Type B pancreatic cell (in vitro differentiated cells): ENCODE measurements at regions not wholly inside any gene's neighbourhood (a gene's known extent, or its start where the extent isn't known, plus 50 kb on each side); places are given as distances from the start of the nearest gene placed in this dataset.

ENCODE experiments used
- DNase-seq: peaks from one replicate; pipeline ENCODE4 v3.0.0; 2021; ENCODE audit warnings: mixed read lengths; ENCODE audit not compliant: unreplicated experiment; ENCODE audit errors: extremely low spot score
- H3K27ac Mint-ChIP-seq: 2 replicates; pipeline ENCODE4 v1.8.0; 2021; ENCODE audit warnings: mild to moderate bottlenecking, mixed read lengths
- H3K27me3 Mint-ChIP-seq: 2 replicates; pipeline ENCODE4 v1.8.0; 2021; ENCODE audit warnings: mixed read lengths
- H3K36me3 Mint-ChIP-seq: 2 replicates; pipeline ENCODE4 v1.8.0; 2021; ENCODE audit warnings: mixed read lengths
- H3K4me1 Mint-ChIP-seq: one replicate; pipeline ENCODE4 v1.8.0; 2021; ENCODE audit warnings: mixed read lengths; ENCODE audit not compliant: unreplicated experiment
- H3K4me3 Mint-ChIP-seq: 2 replicates; pipeline ENCODE4 v1.8.0; 2021; ENCODE audit warnings: mild to moderate bottlenecking, mixed read lengths
- H3K9me3 Mint-ChIP-seq: 2 replicates; pipeline ENCODE4 v1.8.0; 2021; ENCODE audit warnings: mixed read lengths
- CTCF ChIP-seq: fragments of 200-600 bp; sonication (generic); conservative IDR thresholded peaks from 2 replicates; pipeline ENCODE4 v1.5.0; 2021; ENCODE audit warnings: antibody characterized with exemption, mild to moderate bottlenecking

- H3K9me3 Mint-ChIP-seq, result no peaks in the 10 kb centered on the region
- no peak for TF ChIP-seq CTCF
- no peaks in the 10 kb centered on the region for H3K36me3 Mint-ChIP-seq
- no peak overlapping the region for H3K27ac Mint-ChIP-seq
- DNase-seq, result no peak
- no peaks in the 10 kb centered on the region for H3K4me1 Mint-ChIP-seq
- peaks cover 23% of the 10 kb centered on the region for H3K27me3 Mint-ChIP-seq
- no peak overlapping the region for H3K4me3 Mint-ChIP-seq
Observed at GRCh38 chr18:78857314-78858150, 122.1 kb upstream of the SALL3 start.

- H3K4me3 Mint-ChIP-seq, result no peak overlapping the region
- no peaks in the 10 kb centered on the region for H3K36me3 Mint-ChIP-seq
- no peak for DNase-seq
- H3K4me1 Mint-ChIP-seq, result no peaks in the 10 kb centered on the region
- peaks cover 29% of the 10 kb centered on the region for H3K27me3 Mint-ChIP-seq
- no peak for TF ChIP-seq CTCF
- H3K27ac Mint-ChIP-seq, result no peak overlapping the region
- H3K9me3 Mint-ChIP-seq, result no peaks in the 10 kb centered on the region
Observed at GRCh38 chr18:78859686-78860085, 119.9 kb upstream of the SALL3 start.

- no peak for DNase-seq
- no peak overlapping the region for H3K4me3 Mint-ChIP-seq
- TF ChIP-seq CTCF, result no peak
- no peak overlapping the region for H3K27ac Mint-ChIP-seq
- H3K27me3 Mint-ChIP-seq, result peaks cover 28% of the 10 kb centered on the region
- no peaks in the 10 kb centered on the region for H3K9me3 Mint-ChIP-seq
- H3K4me1 Mint-ChIP-seq, result no peaks in the 10 kb centered on the region
- no peaks in the 10 kb centered on the region for H3K36me3 Mint-ChIP-seq
Observed at GRCh38 chr18:78860117-78860516, 119.5 kb upstream of the SALL3 start.

- H3K27me3 Mint-ChIP-seq, result peaks cover 28% of the 10 kb centered on the region
- no peaks in the 10 kb centered on the region for H3K9me3 Mint-ChIP-seq
- DNase-seq, result no peak
- no peak overlapping the region for H3K27ac Mint-ChIP-seq
- H3K36me3 Mint-ChIP-seq, result no peaks in the 10 kb centered on the region
- no peaks in the 10 kb centered on the region for H3K4me1 Mint-ChIP-seq
- no peak for TF ChIP-seq CTCF
- no peak overlapping the region for H3K4me3 Mint-ChIP-seq
Observed at GRCh38 chr18:78861116-78861515, 118.5 kb upstream of the SALL3 start.

- Mint-ChIP-seq H3K27ac (no peak overlapping the region), H3K9me3 (no peaks in the 10 kb centered on the region), H3K4me3 (no peak overlapping the region), H3K4me1 (no peaks in the 10 kb centered on the region), H3K27me3 (peaks cover 28% of the 10 kb centered on the region), H3K36me3 (no peaks in the 10 kb centered on the region)
- no peak for TF ChIP-seq CTCF
- no peak for DNase-seq
Observed at GRCh38 chr18:78861706-78862105, 117.9 kb upstream of the SALL3 start.
